CD14-positive monocyte (primary cell): ENCODE measurements at regions not wholly inside any gene's neighbourhood (a gene's known extent, or its start where the extent isn't known, plus 50 kb on each side); places are given as distances from the start of the nearest gene placed in this dataset.

Source experiments
- DNase-seq, 3 donors: peaks; one replicate each; pipeline ENCODE4 v3.0.0-alpha.2; 2011 to 2022
- H2AFZ ChIP-seq: 2 replicates; pipeline ENCODE4 v1.6.0; 2012; ENCODE audit warnings: mild to moderate bottlenecking, low read depth, low read length, inconsistent platforms; ENCODE audit not compliant: insufficient read depth, poor library complexity, severe bottlenecking
- H3K27ac ChIP-seq, 2 donors: 1 replicate in 1 of 2; 2 replicates in 1 of 2; pipeline ENCODE4 v1.5.1; 2012 to 2013; ENCODE audit warnings: low read length in 2 of 2, control low read depth in 1 of 2, inconsistent platforms in 1 of 2, low read depth in 1 of 2, mild to moderate bottlenecking in 1 of 2
- H3K27me3 ChIP-seq, 2 donors: one replicate each; pipeline versions ENCODE4 v1.6.0 to v1.6.1; 2011 to 2013; ENCODE audit warnings: low read length in 2 of 2; ENCODE audit not compliant: control insufficient read depth in 2 of 2, insufficient read depth in 2 of 2
- H3K36me3 ChIP-seq, 2 donors: replicated peaks in 1 of 2; 1 replicate in 1 of 2; 2 replicates in 1 of 2; pipeline versions ENCODE4 v1.5.1 to v1.6.1; 2012 to 2013; ENCODE audit warnings: low read length in 2 of 2, control low read depth in 1 of 2, inconsistent platforms in 1 of 2, mild to moderate bottlenecking in 1 of 2; ENCODE audit not compliant: insufficient read depth in 2 of 2, control insufficient read depth in 1 of 2
- H3K4me1 ChIP-seq, 2 donors: 1 replicate in 1 of 2; 2 replicates in 1 of 2; pipeline versions ENCODE4 v1.5.1 to v1.6.1; 2012 to 2013; ENCODE audit warnings: low read length in 2 of 2, control low read depth in 1 of 2, inconsistent platforms in 1 of 2, mild to moderate bottlenecking in 1 of 2, moderate library complexity in 1 of 2; ENCODE audit not compliant: insufficient read depth in 2 of 2, control insufficient read depth in 1 of 2
- H3K4me2 ChIP-seq: replicated peaks from 2 replicates; pipeline ENCODE3; 2012; ENCODE audit warnings: low read length, moderate library complexity, mild to moderate bottlenecking; ENCODE audit not compliant: poor library complexity, severe bottlenecking; ENCODE audit errors: extremely low read depth
- H3K4me3 ChIP-seq, 3 experiments: fragments of 200-600 bp in 1 of 3; sonication (generic) in 1 of 3; replicated peaks in 1 of 3; 1 replicate in 2 of 3; 2 replicates in 1 of 3; pipeline ENCODE4 v1.5.1; 2011 to 2013; ENCODE audit warnings: low read length in 3 of 3, mild to moderate bottlenecking in 3 of 3, control low read depth in 2 of 3, low read depth in 2 of 3, inconsistent platforms in 1 of 3, moderate library complexity in 1 of 3
- H3K79me2 ChIP-seq: 2 replicates; pipeline ENCODE4 v1.6.0; 2012; ENCODE audit warnings: mild to moderate bottlenecking, control low read depth, inconsistent platforms, low read length, moderate library complexity; ENCODE audit not compliant: insufficient read depth
- H3K9ac ChIP-seq: 2 replicates; pipeline ENCODE4 v1.6.0; 2017; ENCODE audit warnings: low read length, mild to moderate bottlenecking; ENCODE audit not compliant: insufficient read depth, poor library complexity, severe bottlenecking
- H3K9me3 ChIP-seq, 2 donors: replicated peaks in 1 of 2; 1 replicate in 1 of 2; 2 replicates in 1 of 2; pipeline versions ENCODE4 v1.5.1 to v1.6.1; 2012 to 2013; ENCODE audit warnings: low read length in 2 of 2, control low read depth in 1 of 2; ENCODE audit not compliant: control insufficient read depth in 1 of 2, insufficient read depth in 1 of 2
- H4K20me1 ChIP-seq: 2 replicates; pipeline ENCODE4 v1.6.0; 2012; ENCODE audit warnings: mild to moderate bottlenecking, low read length, control low read depth, moderate library complexity; ENCODE audit not compliant: insufficient read depth
- H3K27ac Mint-ChIP-seq, 7 donors: one replicate each; pipeline ENCODE4 v1.8.0; 2020; ENCODE audit warnings: mild to moderate bottlenecking in 7 of 7, mixed read lengths in 7 of 7, moderate library complexity in 6 of 7, inconsistent platforms in 2 of 7
- H3K27me3 Mint-ChIP-seq, 3 donors: one replicate each; pipeline ENCODE4 v1.8.0; 2021 to 2022; ENCODE audit warnings: low read depth in 3 of 3, mild to moderate bottlenecking in 3 of 3, mixed read lengths in 3 of 3, moderate library complexity in 3 of 3, inconsistent platforms in 1 of 3
- H3K36me3 Mint-ChIP-seq, 2 donors: one replicate each; pipeline ENCODE4 v1.8.0; 2020; ENCODE audit warnings: mixed read lengths in 2 of 2, inconsistent platforms in 1 of 2, mild to moderate bottlenecking in 1 of 2
- H3K4me1 Mint-ChIP-seq: one replicate; pipeline ENCODE4 v1.8.0; 2020; ENCODE audit warnings: mild to moderate bottlenecking, mixed read lengths
- H3K4me3 Mint-ChIP-seq, 2 donors: one replicate each; pipeline ENCODE4 v1.8.0; 2020; ENCODE audit warnings: mild to moderate bottlenecking in 2 of 2, mixed read lengths in 2 of 2, moderate library complexity in 1 of 2
- H3K9me3 Mint-ChIP-seq, 7 donors: one replicate each; pipeline ENCODE4 v1.8.0; 2020 to 2022; ENCODE audit warnings: mixed read lengths in 7 of 7, mild to moderate bottlenecking in 6 of 7, moderate library complexity in 6 of 7, inconsistent platforms in 2 of 7
- WGBS: methylation state at CpG from one replicate; pipeline ENCODE4 v1.1.5; 2013; ENCODE audit warnings: missing lambda C conversion rate; ENCODE audit not compliant: insufficient coverage; 5-methylcytosine and 5-hydroxymethylcytosine counted together
- intact Hi-C, 2 donors: fragments of 100-400 bp; cut with micrococcal nuclease; formaldehyde crosslinking; loops; one replicate each; pipeline versions ENCODE4 v1.15.0 to v1.15.1; 2023
- TF ChIP-seq, protein P1 (sequence below): fragments of 200-600 bp; IDR thresholded peaks from one replicate; pipeline ENCODE4 v1.8.0; 2022; ENCODE audit warnings: antibody characterized with exemption, mild to moderate bottlenecking

DNA sequence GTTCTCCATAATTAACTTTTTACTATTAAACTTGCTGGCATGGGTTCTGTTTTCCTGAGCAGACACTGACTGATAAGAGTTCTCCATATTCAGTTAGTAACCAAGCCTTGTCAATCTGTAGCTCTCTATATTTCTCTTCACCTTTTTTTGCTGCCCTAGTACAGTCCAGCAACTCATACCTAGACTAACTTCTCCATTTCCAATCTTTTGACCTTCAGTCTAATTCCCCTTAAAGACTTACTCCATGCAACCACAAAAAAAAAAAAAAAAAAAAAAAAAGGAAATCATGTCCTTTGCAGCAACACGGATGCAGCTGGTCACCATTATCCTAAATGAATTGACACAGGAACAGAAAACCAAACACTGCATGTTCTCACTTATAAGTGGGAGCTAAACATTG is 125.7 kb upstream of the KRAS start:
- H3K27ac Mint-ChIP-seq, result peak overlapping the region in 1 of 7 donors; percentile 12
- no CpG with 5 or more reads among the region's 1 CpG for WGBS
- H3K9me3 ChIP-seq, result no peaks in the 10 kb centered on the region

DNA sequence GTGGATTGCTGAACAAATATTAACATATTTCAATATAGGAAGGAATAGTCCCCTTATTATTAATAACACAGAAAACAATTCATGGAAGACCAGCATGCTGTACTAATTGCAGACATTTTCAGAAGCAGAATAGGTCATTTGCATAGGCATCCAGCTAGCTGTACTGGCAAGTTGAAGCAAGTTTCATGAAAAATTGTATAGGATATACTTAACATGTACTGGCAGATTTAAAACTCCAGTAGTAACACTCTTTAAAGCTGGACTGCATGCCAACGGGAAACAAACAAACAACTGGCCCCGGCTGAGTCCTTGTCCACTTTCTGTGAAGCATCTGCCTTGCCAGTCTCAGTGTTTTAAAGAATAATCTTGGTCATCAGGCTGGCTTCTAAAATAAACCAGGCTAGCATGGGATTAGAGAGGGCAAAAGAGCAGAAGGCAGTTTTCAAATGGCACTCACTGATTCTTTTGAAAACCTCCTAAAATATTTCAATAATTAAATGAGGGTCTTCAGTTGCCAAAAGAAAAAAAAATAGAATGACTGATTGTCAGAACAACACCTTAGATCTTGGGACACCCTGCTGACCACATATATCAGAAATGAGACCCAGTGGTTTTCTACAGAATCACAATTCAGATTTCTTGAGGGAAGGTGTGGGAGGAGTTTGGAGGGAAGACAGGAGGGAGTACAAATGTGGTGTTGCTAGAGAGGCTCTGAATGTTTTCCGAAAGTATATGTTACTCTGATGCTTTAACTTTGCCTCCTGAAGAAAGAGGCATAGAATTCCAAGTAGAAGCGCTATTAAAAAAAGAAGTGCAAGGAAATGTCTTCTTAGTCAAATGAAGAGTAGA is 122.5 kb upstream of the KRAS start:
- Mint-ChIP-seq H3K4me1 (peaks cover 17% of the 10 kb centered on the region), H3K9me3 (peaks cover 0 to 5% (median 2%) of the 10 kb centered on the region in 7 donors), H3K27ac (no peak overlapping the region), H3K27me3 (peaks cover 0 to 1% (median 0%) of the 10 kb centered on the region in 3 donors), H3K4me3 (no peak overlapping the region), H3K36me3 (no peaks in the 10 kb centered on the region)
- H3K27ac ChIP-seq, result no peak overlapping the region
- H3K9ac ChIP-seq, result no peak overlapping the region
- no peak overlapping the region for H3K4me2 ChIP-seq
- H3K4me3 ChIP-seq, result no peak overlapping the region
- intact Hi-C loops, result no loop called here
- no peaks in the 10 kb centered on the region for H4K20me1 ChIP-seq
- H2AFZ ChIP-seq, result no peak overlapping the region
- 100% methylated on average over 3 of the region's 4 CpGs for WGBS
- H3K9me3 ChIP-seq, result no peaks in the 10 kb centered on the region
- H3K79me2 ChIP-seq, result no peaks in the 10 kb centered on the region
- TF ChIP-seq, protein P1, sequence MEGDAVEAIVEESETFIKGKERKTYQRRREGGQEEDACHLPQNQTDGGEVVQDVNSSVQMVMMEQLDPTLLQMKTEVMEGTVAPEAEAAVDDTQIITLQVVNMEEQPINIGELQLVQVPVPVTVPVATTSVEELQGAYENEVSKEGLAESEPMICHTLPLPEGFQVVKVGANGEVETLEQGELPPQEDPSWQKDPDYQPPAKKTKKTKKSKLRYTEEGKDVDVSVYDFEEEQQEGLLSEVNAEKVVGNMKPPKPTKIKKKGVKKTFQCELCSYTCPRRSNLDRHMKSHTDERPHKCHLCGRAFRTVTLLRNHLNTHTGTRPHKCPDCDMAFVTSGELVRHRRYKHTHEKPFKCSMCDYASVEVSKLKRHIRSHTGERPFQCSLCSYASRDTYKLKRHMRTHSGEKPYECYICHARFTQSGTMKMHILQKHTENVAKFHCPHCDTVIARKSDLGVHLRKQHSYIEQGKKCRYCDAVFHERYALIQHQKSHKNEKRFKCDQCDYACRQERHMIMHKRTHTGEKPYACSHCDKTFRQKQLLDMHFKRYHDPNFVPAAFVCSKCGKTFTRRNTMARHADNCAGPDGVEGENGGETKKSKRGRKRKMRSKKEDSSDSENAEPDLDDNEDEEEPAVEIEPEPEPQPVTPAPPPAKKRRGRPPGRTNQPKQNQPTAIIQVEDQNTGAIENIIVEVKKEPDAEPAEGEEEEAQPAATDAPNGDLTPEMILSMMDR, result no peak
- no peaks in the 10 kb centered on the region for H3K27me3 ChIP-seq
- H3K36me3 ChIP-seq, result no peaks in the 10 kb centered on the region
- H3K4me1 ChIP-seq, result peaks cover 19 to 24% of the 10 kb centered on the region in 2 donors
- no peak for DNase-seq

More for the DNA sequence above, 125.7 kb upstream of the KRAS start:
- Mint-ChIP-seq H3K27me3 (peaks cover 0 to 1% (median 0%) of the 10 kb centered on the region in 3 donors), H3K9me3 (peaks cover 0 to 3% (median 2%) of the 10 kb centered on the region in 7 donors), H3K36me3 (no peaks in the 10 kb centered on the region), H3K4me1 (peaks cover 17% of the 10 kb centered on the region), H3K4me3 (peak overlapping the region in 1 of 2 donors; percentile 4)
- peak in 2 of 3 donors; percentile 27 to 34 for DNase-seq
- H2AFZ ChIP-seq, result no peak overlapping the region
- H3K4me1 ChIP-seq, result peaks cover 20 to 24% of the 10 kb centered on the region in 2 donors
- intact Hi-C loops, result no loop called here
- H4K20me1 ChIP-seq, result no peaks in the 10 kb centered on the region
- no peaks in the 10 kb centered on the region for H3K36me3 ChIP-seq
- H3K9ac ChIP-seq, result no peak overlapping the region
- no peak overlapping the region for H3K4me2 ChIP-seq
- H3K27ac ChIP-seq, result no peak overlapping the region
- H3K4me3 ChIP-seq, result no peak overlapping the region
- TF ChIP-seq, protein P1, result no peak
- no peaks in the 10 kb centered on the region for H3K27me3 ChIP-seq
- H3K79me2 ChIP-seq, result no peaks in the 10 kb centered on the region
